CD4-positive, alpha-beta T cell (primary cell): ENCODE measurements at regions not wholly inside any gene's neighbourhood (a gene's known extent, or its start where the extent isn't known, plus 50 kb on each side); places are given as distances from the start of the nearest gene placed in this dataset.

Source experiments
- ATAC-seq: fragments of 200-7000 bp; cut with Tn5 transposase; one replicate; pipeline ENCODE4 v1.10.0; 2022; ENCODE audit warnings: mild to moderate bottlenecking; ENCODE audit not compliant: poor library complexity
- CTCF ChIA-PET: fragments of 350-600 bp; sonication (Branson Sonifier 250); formaldehyde crosslinking; loops from one replicate; lab custom pipeline; 2021; ENCODE audit warnings: antibody characterized with exemption, inconsistent platforms; lab: Charles Lee
- POLR2A ChIA-PET: fragments of 350-600 bp; sonication (Branson Sonifier 250); formaldehyde crosslinking; loops from one replicate; lab custom pipeline; 2021; ENCODE audit warnings: antibody characterized with exemption, inconsistent platforms; lab: Charles Lee
- DNase-seq, 14 experiments: peaks; one replicate each; pipeline ENCODE4 v3.0.0-alpha.2; 2013 to 2020; ENCODE audit warnings: mixed read lengths in 2 of 14
- H3K27ac ChIP-seq, 2 donors: one replicate each; pipeline versions ENCODE4 v1.5.1 to v1.7.0; 2013; ENCODE audit warnings: low read length in 2 of 2, low read depth in 1 of 2, mild to moderate bottlenecking in 1 of 2
- H3K27me3 ChIP-seq, 2 experiments: 1 replicate in 1 of 2; 2 replicates in 1 of 2; pipeline versions ENCODE4 v1.6.1 to v1.7.0; 2013; ENCODE audit warnings: low read length in 2 of 2, control low read depth in 1 of 2, mild to moderate bottlenecking in 1 of 2, moderate library complexity in 1 of 2; ENCODE audit not compliant: insufficient read depth in 2 of 2, control insufficient read depth in 1 of 2
- H3K36me3 ChIP-seq: one replicate; pipeline ENCODE4 v1.6.1; 2013; ENCODE audit warnings: low read length, control low read depth; ENCODE audit not compliant: insufficient read depth
- H3K4me1 ChIP-seq: one replicate; pipeline ENCODE4 v1.6.1; 2013; ENCODE audit warnings: low read length, control low read depth; ENCODE audit not compliant: insufficient read depth
- H3K4me3 ChIP-seq: one replicate; pipeline ENCODE4 v1.5.1; 2013; ENCODE audit warnings: mild to moderate bottlenecking, low read length, moderate library complexity
- H3K9me3 ChIP-seq, 2 experiments: 1 replicate in 1 of 2; 2 replicates in 1 of 2; pipeline versions ENCODE4 v1.6.1 to v1.7.0; 2013; ENCODE audit warnings: low read length in 2 of 2, mild to moderate bottlenecking in 2 of 2, control low read depth in 1 of 2, moderate library complexity in 1 of 2; ENCODE audit not compliant: control insufficient read depth in 1 of 2, insufficient read depth in 1 of 2
- H3K27ac Mint-ChIP-seq: one replicate; pipeline ENCODE4 v1.8.0; 2020; ENCODE audit warnings: mixed read lengths
- H3K27me3 Mint-ChIP-seq: one replicate; pipeline ENCODE4 v1.8.0; 2021; ENCODE audit warnings: mixed read lengths
- H3K36me3 Mint-ChIP-seq: one replicate; pipeline ENCODE4 v1.8.0; 2021; ENCODE audit warnings: low read depth, mixed read lengths
- H3K4me1 Mint-ChIP-seq: one replicate; pipeline ENCODE4 v1.8.0; 2021; ENCODE audit warnings: low read depth, mixed read lengths
- H3K4me3 Mint-ChIP-seq: one replicate; pipeline ENCODE4 v1.8.0; 2020; ENCODE audit warnings: mild to moderate bottlenecking, mixed read lengths
- H3K9me3 Mint-ChIP-seq: one replicate; pipeline ENCODE4 v1.8.0; 2020; ENCODE audit warnings: mixed read lengths
- CTCF ChIP-seq: fragments of 200-600 bp; IDR thresholded peaks from one replicate; pipeline ENCODE4 v1.8.0; 2022; ENCODE audit warnings: antibody characterized with exemption, mild to moderate bottlenecking
- intact Hi-C, 2 experiments: fragments of 100-400 bp; cut with DNase I in 1 of 2; cut with micrococcal nuclease in 1 of 2; formaldehyde crosslinking; loops; one replicate each; pipeline versions ENCODE4 v1.15.1 to v1.9.0; 2023 to 2025; cut with DNase I, micrococcal nuclease

GRCh38 chr1:5393603-5394002 is 598.6 kb downstream of the NPHP4 start:
- Mint-ChIP-seq H3K4me1 (peaks cover 40% of the 10 kb centered on the region), H3K27me3 (no peaks in the 10 kb centered on the region), H3K4me3 (no peak overlapping the region), H3K9me3 (no peaks in the 10 kb centered on the region), H3K36me3 (no peaks in the 10 kb centered on the region), H3K27ac (no peak overlapping the region)
- intact Hi-C loops: no loop called here
- POLR2A ChIA-PET: no interaction called here
- TF ChIP-seq CTCF: no peak
- Histone ChIP-seq H3K36me3 (no peaks in the 10 kb centered on the region), H3K4me1 (peaks cover 39% of the 10 kb centered on the region), H3K4me3 (no peak overlapping the region), H3K9me3 (peaks cover 0 to 5% of the 10 kb centered on the region in 2 experiments), H3K27ac (no peak overlapping the region), H3K27me3 (no peaks in the 10 kb centered on the region)
- CTCF ChIA-PET: no interaction called here
- DNase-seq: no peak
- no peak for ATAC-seq

- ATAC-seq (no peak), DNase-seq (no peak)
- Histone ChIP-seq H3K27me3 (no peaks in the 10 kb centered on the region), H3K27ac (no peak overlapping the region), H3K4me1 (peaks cover 44% of the 10 kb centered on the region), H3K4me3 (no peak overlapping the region), H3K9me3 (peaks cover 0 to 5% of the 10 kb centered on the region in 2 experiments), H3K36me3 (no peaks in the 10 kb centered on the region)
- Mint-ChIP-seq H3K4me1 (peaks cover 40% of the 10 kb centered on the region), H3K27ac (no peak overlapping the region), H3K4me3 (no peak overlapping the region), H3K9me3 (no peaks in the 10 kb centered on the region), H3K27me3 (no peaks in the 10 kb centered on the region), H3K36me3 (no peaks in the 10 kb centered on the region)
- CTCF ChIA-PET: no interaction called here
- intact Hi-C loops: no loop called here
- no peak for TF ChIP-seq CTCF
- POLR2A ChIA-PET: no interaction called here
Measured at GRCh38 chr1:5393146-5393545, 599.1 kb downstream of the NPHP4 start.

- intact Hi-C loops: no loop called here
- Mint-ChIP-seq H3K9me3 (no peaks in the 10 kb centered on the region), H3K27ac (no peak overlapping the region), H3K4me3 (no peak overlapping the region), H3K4me1 (peaks cover 40% of the 10 kb centered on the region), H3K27me3 (no peaks in the 10 kb centered on the region), H3K36me3 (no peaks in the 10 kb centered on the region)
- Histone ChIP-seq H3K36me3 (no peaks in the 10 kb centered on the region), H3K4me1 (peaks cover 56% of the 10 kb centered on the region), H3K9me3 (peaks cover 0 to 5% of the 10 kb centered on the region in 2 experiments), H3K4me3 (no peak overlapping the region), H3K27me3 (no peaks in the 10 kb centered on the region), H3K27ac (no peak overlapping the region)
- ChIA-PET CTCF (no interaction called here), POLR2A (no interaction called here)
- no peak for TF ChIP-seq CTCF
- ATAC-seq (no peak), DNase-seq (no peak)
Measured at GRCh38 chr1:5391725-5392124, 600.5 kb downstream of the NPHP4 start.
